GM12872 (cell line): ENCODE measurements at regions not wholly inside any gene's neighbourhood (a gene's known extent, or its start where the extent isn't known, plus 50 kb on each side); places are given as distances from the start of the nearest gene placed in this dataset.

ENCODE experiments used
- CTCF ChIP-seq: IDR thresholded peaks from 3 replicates; pipeline ENCODE4 v1.5.1; 2011; ENCODE audit warnings: low read depth, mild to moderate bottlenecking, low read length, moderate library complexity; ENCODE audit not compliant: insufficient read depth

DNA sequence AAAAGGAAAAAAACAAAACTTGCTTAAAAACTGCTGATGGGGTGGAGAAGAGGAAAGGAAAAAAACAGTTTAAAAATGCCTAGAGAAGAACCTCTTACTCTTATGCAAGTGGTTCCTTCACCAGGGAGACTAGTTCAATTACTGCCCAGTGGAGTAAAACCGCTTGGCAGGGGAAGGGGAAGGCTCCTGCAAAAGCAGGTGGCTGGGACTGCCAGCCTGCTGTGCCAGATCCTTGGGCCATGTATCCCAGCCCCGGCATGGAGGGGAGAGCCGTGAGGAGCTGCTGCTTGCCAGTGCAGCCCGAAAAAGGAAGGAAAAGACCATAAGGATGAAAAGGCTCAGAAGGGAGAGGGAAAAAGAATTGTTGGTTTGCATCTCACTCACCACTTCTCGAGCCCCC lies 123.0 kb downstream of the FSCB start:
- TF ChIP-seq CTCF, result no peak

- no peak for TF ChIP-seq CTCF
Measured at GRCh38 chr14:44383636-44384035, 123.4 kb downstream of the FSCB start.

GRCh38 chr14:44379292-44379977 lies 127.6 kb downstream of the FSCB start:
- no peak for TF ChIP-seq CTCF

DNA sequence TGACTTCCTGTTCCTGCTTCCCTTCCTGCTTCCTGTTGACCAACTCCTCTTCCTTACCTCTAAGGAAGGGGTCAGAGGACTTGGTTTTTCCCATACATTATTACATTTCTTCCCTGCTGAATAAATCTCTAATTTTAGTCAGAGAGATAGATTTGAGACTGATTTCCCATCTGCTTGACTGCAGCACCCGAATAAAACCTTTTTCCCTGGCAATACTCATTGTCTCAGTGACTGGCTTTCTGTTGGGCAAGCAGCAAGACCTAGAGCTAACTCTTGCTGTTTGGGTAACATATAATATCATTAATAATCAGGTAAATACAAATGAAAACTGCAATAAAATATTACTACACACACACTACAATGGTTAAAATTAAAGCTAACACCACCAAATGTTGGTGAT lies 132.2 kb downstream of the FSCB start:
- no peak for TF ChIP-seq CTCF

- no peak for TF ChIP-seq CTCF
Measured at GRCh38 chr14:44372807-44373489, 134.1 kb downstream of the FSCB start.

- no peak for TF ChIP-seq CTCF
Measured at GRCh38 chr14:44372231-44372630, 134.9 kb downstream of the FSCB start.

- no peak for TF ChIP-seq CTCF
Measured at GRCh38 chr14:44370727-44371126, 136.4 kb downstream of the FSCB start.
